Kidney tubule cell (primary cell): ENCODE measurements at regions not wholly inside any gene's neighbourhood (a gene's known extent, or its start where the extent isn't known, plus 50 kb on each side); places are given as distances from the start of the nearest gene placed in this dataset.
"Not testable (repeated sequence)": the region's sequence is repeated elsewhere in the genome, so short reads cannot be mapped to it uniquely, and the experiment has no call there.

Source experiments
- DNase-seq: peaks from one replicate; pipeline ENCODE4 v3.0.0-alpha.2; 2018; ENCODE audit warnings: low spot score

GRCh38 chr12:119931402-119931801, 54.3 kb upstream of the CIT start:
- DNase-seq: no peak

- DNase-seq: no peak
These were observed 55.8 kb upstream of the CIT start for GRCh38 chr12:119932921-119933320.

- not testable (repeated sequence) for DNase-seq
These were observed 54.3 kb upstream of the BICDL1 start for GRCh38 chr12:119934780-119935179.

- no peak for DNase-seq
These were observed 52.2 kb upstream of the BICDL1 start for GRCh38 chr12:119936705-119937311.

- DNase-seq: peak; percentile 58
These were observed 50.9 kb upstream of the BICDL1 start for GRCh38 chr12:119938049-119938667.
